Astrocyte (in vitro differentiated cells and primary cell): ENCODE measurements at regions not wholly inside any gene's neighbourhood (a gene's known extent, or its start where the extent isn't known, plus 50 kb on each side); places are given as distances from the start of the nearest gene placed in this dataset.

Experiments
- DNase-seq: peaks from one replicate; pipeline ENCODE4 v3.0.0-alpha.2; 2010; ENCODE audit warnings: low read depth
- FAIRE-seq: peaks from 2 replicates; lab custom pipeline; 2011; peaks lifted over from hg19 to GRCh38; lab: Jason Lieb, UNC
- H2AFZ ChIP-seq: 2 replicates; pipeline ENCODE4 v1.6.0; 2012; ENCODE audit warnings: low read depth, low read length, inconsistent platforms
- H3K27ac ChIP-seq: 2 replicates; pipeline ENCODE4 v1.5.1; 2011; ENCODE audit warnings: low read depth, low read length, inconsistent platforms
- H3K27me3 ChIP-seq: 2 replicates; pipeline ENCODE4 v1.6.0; 2011; ENCODE audit warnings: low read length, inconsistent platforms; ENCODE audit not compliant: insufficient read depth
- H3K36me3 ChIP-seq: 2 replicates; pipeline ENCODE4 v1.5.1; 2011; ENCODE audit warnings: low read length, inconsistent platforms; ENCODE audit not compliant: insufficient read depth
- H3K4me1 ChIP-seq: 2 replicates; pipeline ENCODE4 v1.5.1; 2011; ENCODE audit warnings: low read length, inconsistent platforms; ENCODE audit not compliant: insufficient read depth
- H3K4me2 ChIP-seq: 2 replicates; pipeline ENCODE4 v1.6.0; 2012; ENCODE audit warnings: low read length, inconsistent platforms
- H3K4me3 ChIP-seq: 2 replicates; pipeline ENCODE4 v1.5.1; 2011; ENCODE audit warnings: low read depth, mild to moderate bottlenecking, low read length, inconsistent platforms; ENCODE audit not compliant: insufficient read depth
- H3K79me2 ChIP-seq: 2 replicates; pipeline ENCODE4 v1.6.0; 2012; ENCODE audit warnings: mild to moderate bottlenecking, low read length, inconsistent platforms; ENCODE audit not compliant: insufficient read depth
- H3K9ac ChIP-seq: 2 replicates; pipeline ENCODE4 v1.6.0; 2012; ENCODE audit warnings: mild to moderate bottlenecking, low read length, inconsistent platforms
- H3K9me3 ChIP-seq: 2 replicates; pipeline ENCODE4 v1.5.1; 2012; ENCODE audit warnings: low read depth, mild to moderate bottlenecking, low read length, inconsistent platforms; ENCODE audit not compliant: insufficient read depth
- H4K20me1 ChIP-seq: 2 replicates; pipeline ENCODE4 v1.6.0; 2012; ENCODE audit warnings: low read length, inconsistent platforms; ENCODE audit not compliant: insufficient read depth
- H3K27ac Mint-ChIP-seq: one replicate; pipeline ENCODE4 v1.8.0; 2021; ENCODE audit warnings: mild to moderate bottlenecking, mixed read lengths; ENCODE audit not compliant: unreplicated experiment
- H3K27me3 Mint-ChIP-seq: one replicate; pipeline ENCODE4 v1.8.0; 2021; ENCODE audit warnings: low read depth, mixed read lengths; ENCODE audit not compliant: unreplicated experiment
- H3K36me3 Mint-ChIP-seq: one replicate; pipeline ENCODE4 v1.8.0; 2021; ENCODE audit warnings: low read depth, mixed read lengths; ENCODE audit not compliant: unreplicated experiment
- H3K4me1 Mint-ChIP-seq: one replicate; pipeline ENCODE4 v1.8.0; 2021; ENCODE audit warnings: low read depth, mixed read lengths; ENCODE audit not compliant: unreplicated experiment
- H3K4me3 Mint-ChIP-seq: one replicate; pipeline ENCODE4 v1.8.0; 2021; ENCODE audit warnings: mild to moderate bottlenecking, moderate library complexity, mixed read lengths; ENCODE audit not compliant: unreplicated experiment
- H3K9me3 Mint-ChIP-seq: one replicate; pipeline ENCODE4 v1.8.0; 2021; ENCODE audit warnings: mild to moderate bottlenecking, mixed read lengths; ENCODE audit not compliant: unreplicated experiment
- EZH2 ChIP-seq: IDR thresholded peaks from 2 replicates; pipeline ENCODE4 v1.6.1; 2012; ENCODE audit warnings: mild to moderate bottlenecking, low read length, inconsistent platforms; ENCODE audit not compliant: insufficient read depth
- TF ChIP-seq, protein P1 (sequence below): IDR thresholded peaks from 2 replicates; pipeline ENCODE4 v1.5.1; 2011; ENCODE audit warnings: low read depth, mild to moderate bottlenecking, inconsistent platforms, low read length, moderate library complexity; ENCODE audit not compliant: insufficient read depth

DNA sequence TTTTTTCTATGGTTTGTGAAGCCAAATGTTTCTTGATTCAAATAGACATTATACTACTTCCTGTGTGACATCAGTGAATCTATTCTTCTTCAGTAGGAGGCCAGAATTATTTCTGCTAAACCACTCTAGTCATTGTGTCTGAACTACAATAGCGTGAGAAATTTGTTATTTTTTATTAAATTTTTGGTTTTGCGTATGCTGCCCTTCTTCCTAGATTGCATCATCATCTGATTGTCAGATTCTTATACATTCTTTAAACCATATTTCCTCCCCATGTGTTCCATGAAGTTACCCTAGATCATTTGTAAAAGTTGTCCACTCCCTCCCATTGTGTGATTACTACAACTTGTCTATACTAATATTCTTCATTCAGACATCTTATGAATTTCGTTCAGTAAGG lies 187.8 kb upstream of the SPRY2 start:
- no peak overlapping the region for H3K4me3 ChIP-seq
- Mint-ChIP-seq H3K27me3 (no peaks in the 10 kb centered on the region), H3K4me3 (no peak overlapping the region), H3K36me3 (no peaks in the 10 kb centered on the region), H3K27ac (no peak overlapping the region), H3K9me3 (no peaks in the 10 kb centered on the region), H3K4me1 (peaks cover 2% of the 10 kb centered on the region)
- FAIRE-seq (no peak), DNase-seq (no peak)
- H3K9ac ChIP-seq: no peak overlapping the region
- H3K4me2 ChIP-seq: no peak overlapping the region
- no peaks in the 10 kb centered on the region for H3K79me2 ChIP-seq
- TF ChIP-seq, protein P1, sequence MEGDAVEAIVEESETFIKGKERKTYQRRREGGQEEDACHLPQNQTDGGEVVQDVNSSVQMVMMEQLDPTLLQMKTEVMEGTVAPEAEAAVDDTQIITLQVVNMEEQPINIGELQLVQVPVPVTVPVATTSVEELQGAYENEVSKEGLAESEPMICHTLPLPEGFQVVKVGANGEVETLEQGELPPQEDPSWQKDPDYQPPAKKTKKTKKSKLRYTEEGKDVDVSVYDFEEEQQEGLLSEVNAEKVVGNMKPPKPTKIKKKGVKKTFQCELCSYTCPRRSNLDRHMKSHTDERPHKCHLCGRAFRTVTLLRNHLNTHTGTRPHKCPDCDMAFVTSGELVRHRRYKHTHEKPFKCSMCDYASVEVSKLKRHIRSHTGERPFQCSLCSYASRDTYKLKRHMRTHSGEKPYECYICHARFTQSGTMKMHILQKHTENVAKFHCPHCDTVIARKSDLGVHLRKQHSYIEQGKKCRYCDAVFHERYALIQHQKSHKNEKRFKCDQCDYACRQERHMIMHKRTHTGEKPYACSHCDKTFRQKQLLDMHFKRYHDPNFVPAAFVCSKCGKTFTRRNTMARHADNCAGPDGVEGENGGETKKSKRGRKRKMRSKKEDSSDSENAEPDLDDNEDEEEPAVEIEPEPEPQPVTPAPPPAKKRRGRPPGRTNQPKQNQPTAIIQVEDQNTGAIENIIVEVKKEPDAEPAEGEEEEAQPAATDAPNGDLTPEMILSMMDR: no peak
- no peak for TF ChIP-seq EZH2
- no peaks in the 10 kb centered on the region for H3K36me3 ChIP-seq
- no peaks in the 10 kb centered on the region for H3K27me3 ChIP-seq
- H4K20me1 ChIP-seq: no peaks in the 10 kb centered on the region
- H2AFZ ChIP-seq: no peak overlapping the region
- H3K27ac ChIP-seq: no peak overlapping the region
- peaks cover 5% of the 10 kb centered on the region for H3K4me1 ChIP-seq
- no peaks in the 10 kb centered on the region for H3K9me3 ChIP-seq

DNA sequence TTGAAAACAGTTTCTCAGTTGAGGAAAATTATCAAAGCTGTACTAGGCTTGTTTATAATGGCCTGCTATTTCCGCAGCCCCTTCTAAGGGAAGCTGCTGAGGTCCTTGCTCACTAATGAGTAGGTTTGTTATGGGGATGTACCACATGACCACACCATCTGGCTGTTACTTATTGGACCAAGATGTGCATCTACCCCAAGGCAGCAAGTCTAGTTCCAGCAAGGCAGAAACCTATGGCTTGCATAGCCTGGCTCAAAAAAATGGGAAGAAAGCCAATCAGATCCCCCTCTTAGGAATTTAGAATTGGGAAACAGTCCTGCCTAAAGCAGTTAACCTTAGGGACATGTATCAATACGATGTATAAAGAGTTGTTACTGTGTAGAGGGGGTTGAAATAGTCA lies 186.5 kb upstream of the SPRY2 start:
- Mint-ChIP-seq H3K27me3 (no peaks in the 10 kb centered on the region), H3K9me3 (no peaks in the 10 kb centered on the region), H3K36me3 (no peaks in the 10 kb centered on the region), H3K4me1 (peaks cover 2% of the 10 kb centered on the region), H3K4me3 (no peak overlapping the region), H3K27ac (no peak overlapping the region)
- no peaks in the 10 kb centered on the region for H3K27me3 ChIP-seq
- no peaks in the 10 kb centered on the region for H4K20me1 ChIP-seq
- no peak overlapping the region for H3K4me2 ChIP-seq
- TF ChIP-seq, protein P1: no peak
- no peak for TF ChIP-seq EZH2
- peaks cover 5% of the 10 kb centered on the region for H3K4me1 ChIP-seq
- no peak overlapping the region for H3K27ac ChIP-seq
- H2AFZ ChIP-seq: no peak overlapping the region
- no peaks in the 10 kb centered on the region for H3K36me3 ChIP-seq
- no peaks in the 10 kb centered on the region for H3K9me3 ChIP-seq
- FAIRE-seq: no peak
- H3K9ac ChIP-seq: no peak overlapping the region
- DNase-seq: no peak
- H3K4me3 ChIP-seq: no peak overlapping the region
- H3K79me2 ChIP-seq: no peaks in the 10 kb centered on the region

DNA sequence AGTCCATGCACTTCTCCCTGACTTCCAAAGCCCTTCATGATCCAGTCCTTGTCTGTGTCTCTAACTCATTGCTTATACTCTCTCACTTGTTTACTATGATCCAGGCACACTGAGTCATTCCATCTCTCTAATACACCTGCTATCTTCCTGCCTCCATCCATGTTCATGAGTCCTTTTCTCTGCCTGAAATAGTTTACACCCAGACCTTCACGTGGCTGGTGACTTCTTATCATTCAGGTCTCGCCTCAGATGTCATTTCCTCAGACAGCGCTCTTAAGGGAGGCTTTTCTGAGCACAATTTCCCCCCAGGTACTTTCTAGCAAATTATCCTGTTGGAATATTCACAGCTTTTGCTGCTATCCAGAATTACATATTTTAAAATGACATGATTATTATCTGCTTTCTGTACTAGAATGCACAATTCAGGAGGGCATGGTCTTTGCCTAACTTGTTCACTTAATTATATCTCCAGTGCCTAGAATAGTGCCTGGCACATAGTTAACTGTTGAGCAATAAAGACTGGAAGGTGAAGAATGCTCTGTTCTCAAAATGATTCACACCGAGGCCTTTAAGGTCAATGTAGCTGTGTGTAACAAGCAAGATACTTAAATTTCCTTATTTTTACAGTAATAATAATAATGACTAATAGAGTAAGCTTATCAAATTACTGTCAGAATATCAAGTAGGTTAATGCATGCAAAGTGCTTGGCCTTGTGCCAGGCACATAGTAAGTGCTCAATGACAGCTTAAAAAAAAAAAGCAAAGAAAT lies 183.7 kb upstream of the SPRY2 start:
- Histone ChIP-seq H3K4me1 (peaks cover 3% of the 10 kb centered on the region), H3K27ac (no peak overlapping the region), H3K9ac (no peak overlapping the region), H3K79me2 (no peaks in the 10 kb centered on the region), H2AFZ (no peak overlapping the region), H4K20me1 (no peaks in the 10 kb centered on the region), H3K27me3 (no peaks in the 10 kb centered on the region), H3K4me2 (no peak overlapping the region), H3K9me3 (no peaks in the 10 kb centered on the region), H3K4me3 (no peak overlapping the region), H3K36me3 (no peaks in the 10 kb centered on the region)
- no peaks in the 10 kb centered on the region for H3K36me3 Mint-ChIP-seq
- H3K27me3 Mint-ChIP-seq: no peaks in the 10 kb centered on the region
- no peak overlapping the region for H3K4me3 Mint-ChIP-seq
- TF ChIP-seq, protein P1: no peak
- H3K27ac Mint-ChIP-seq: no peak overlapping the region
- DNase-seq (peak; percentile 6), FAIRE-seq (no peak)
- H3K9me3 Mint-ChIP-seq: no peaks in the 10 kb centered on the region
- H3K4me1 Mint-ChIP-seq: peaks cover 2% of the 10 kb centered on the region
